Neural cell (in vitro differentiated cells): ENCODE measurements at regions not wholly inside any gene's neighbourhood (a gene's known extent, or its start where the extent isn't known, plus 50 kb on each side); places are given as distances from the start of the nearest gene placed in this dataset.

ENCODE experiments used
- H2AFZ ChIP-seq: fragments of 200-600, 300-800 bp; sonication (generic), shearing (Covaris generic); 2 replicates; pipeline ENCODE4 v1.6.0; 2014; ENCODE audit warnings: low read depth, mild to moderate bottlenecking, antibody characterized with exemption, low read length, moderate library complexity
- H3F3A ChIP-seq: fragments of 200-600 bp; shearing (Covaris generic); 2 replicates; pipeline ENCODE4 v1.6.1; 2016; ENCODE audit warnings: mild to moderate bottlenecking, moderate library complexity, mixed read lengths, antibody characterized with exemption, low read length; ENCODE audit not compliant: insufficient read depth, poor library complexity, severe bottlenecking
- H3K27ac ChIP-seq: fragments of 200-600, 300-800 bp; sonication (generic), shearing (Covaris generic); 2 replicates; pipeline ENCODE4 v1.5.1; 2014; ENCODE audit warnings: mild to moderate bottlenecking, low read length, moderate library complexity
- H3K27me3 ChIP-seq: fragments of 300-800, 200-600 bp; sonication (generic), shearing (Covaris generic); 2 replicates; pipeline ENCODE4 v1.6.0; 2014; ENCODE audit warnings: mild to moderate bottlenecking, low read depth, low read length, moderate library complexity; ENCODE audit not compliant: insufficient read depth
- H3K36me3 ChIP-seq: fragments of 300-800, 200-600 bp; sonication (generic), shearing (Covaris generic); 2 replicates; pipeline ENCODE4 v1.5.1; 2014; ENCODE audit warnings: mild to moderate bottlenecking, antibody characterized with exemption, low read length, moderate library complexity; ENCODE audit not compliant: insufficient read depth
- H3K4me2 ChIP-seq: fragments of 300-800, 200-600 bp; sonication (generic), shearing (Covaris generic); 2 replicates; pipeline ENCODE4 v1.6.0; 2014; ENCODE audit warnings: mild to moderate bottlenecking, low read length
- H3K4me3 ChIP-seq: fragments of 300-800, 200-600 bp; sonication (generic), shearing (Covaris generic); 2 replicates; pipeline ENCODE4 v1.5.1; 2014; ENCODE audit warnings: mild to moderate bottlenecking, low read length, moderate library complexity
- H3K79me2 ChIP-seq: fragments of 200-600 bp; shearing (Covaris generic); replicated peaks from 2 replicates; pipeline ENCODE4 v1.6.0; 2014; ENCODE audit warnings: mild to moderate bottlenecking, low read length, moderate library complexity; ENCODE audit not compliant: insufficient read depth
- H3K9ac ChIP-seq: fragments of 300-800, 200-600 bp; sonication (generic), shearing (Covaris generic); 2 replicates; pipeline ENCODE4 v1.6.1; 2016; ENCODE audit warnings: mild to moderate bottlenecking, low read length, mixed read lengths
- H3K9me2 ChIP-seq: fragments of 200-600 bp; shearing (Covaris generic); 2 replicates; pipeline ENCODE4 v1.6.1; 2016; ENCODE audit warnings: mild to moderate bottlenecking, low read length, mixed read lengths; ENCODE audit not compliant: insufficient read depth
- H3K9me3 ChIP-seq: fragments of 200-600, 300-800 bp; sonication (generic), shearing (Covaris generic); 2 replicates; pipeline ENCODE4 v1.6.1; 2016; ENCODE audit warnings: mild to moderate bottlenecking, mixed run types, low read length, moderate library complexity, mixed read lengths
- H4K20me1 ChIP-seq: fragments of 200-600 bp; shearing (Covaris generic); 2 replicates; pipeline ENCODE4 v1.6.1; 2016; ENCODE audit warnings: mild to moderate bottlenecking, mixed run types; ENCODE audit not compliant: insufficient read depth
- CTCF ChIP-seq: fragments of 450-650 bp; IDR thresholded peaks from 2 replicates; pipeline ENCODE4 v1.5.1; 2014; ENCODE audit warnings: antibody characterized with exemption, mild to moderate bottlenecking, moderate library complexity; ENCODE audit not compliant: poor library complexity, severe bottlenecking
- EP300 ChIP-seq: fragments of 450-650 bp; conservative IDR thresholded peaks from 2 replicates; pipeline ENCODE4 v1.6.1; 2014; ENCODE audit warnings: antibody characterized with exemption, mild to moderate bottlenecking, moderate library complexity; ENCODE audit not compliant: poor library complexity, severe bottlenecking
- EZH2 ChIP-seq: fragments of 200-600, 300-800 bp; shearing (Covaris generic), sonication (generic); IDR thresholded peaks from 2 replicates; pipeline ENCODE4 v1.6.1; 2014; ENCODE audit warnings: antibody characterized with exemption, low read length, borderline replicate concordance, mild to moderate bottlenecking; ENCODE audit not compliant: insufficient read depth, poor library complexity, severe bottlenecking
- MXI1 ChIP-seq: fragments of 450-650 bp; conservative IDR thresholded peaks from 2 replicates; pipeline ENCODE4 v1.6.1; 2014; ENCODE audit warnings: antibody characterized with exemption, mild to moderate bottlenecking; ENCODE audit not compliant: poor library complexity, severe bottlenecking
- POLR2AphosphoS5 ChIP-seq: IDR thresholded peaks from 2 replicates; pipeline ENCODE4 v1.6.1; 2012
- RAD21 ChIP-seq: fragments of 450-650 bp; conservative IDR thresholded peaks from 2 replicates; pipeline ENCODE4 v1.6.1; 2014; ENCODE audit warnings: antibody characterized with exemption, mild to moderate bottlenecking, moderate library complexity
- REST ChIP-seq: IDR thresholded peaks from 2 replicates; pipeline ENCODE4 v1.6.1; 2012; ENCODE audit warnings: borderline replicate concordance
- SMC3 ChIP-seq: fragments of 450-650 bp; conservative IDR thresholded peaks from 2 replicates; pipeline ENCODE4 v1.6.1; 2014; ENCODE audit warnings: antibody characterized with exemption, mild to moderate bottlenecking, moderate library complexity; ENCODE audit not compliant: poor library complexity
- TAF1 ChIP-seq: IDR thresholded peaks from 2 replicates; pipeline ENCODE4 v1.6.1; 2012; ENCODE audit warnings: low read depth

- H3K79me2 ChIP-seq = no peaks in the 10 kb centered on the region
- H3K9me3 ChIP-seq = no peaks in the 10 kb centered on the region
- H3K4me3 ChIP-seq = no peak overlapping the region
- H4K20me1 ChIP-seq = no peaks in the 10 kb centered on the region
- H3K27me3 ChIP-seq = no peaks in the 10 kb centered on the region
- H3K4me2 ChIP-seq = no peak overlapping the region
- no peaks in the 10 kb centered on the region for H3F3A ChIP-seq
- no peaks in the 10 kb centered on the region for H3K9me2 ChIP-seq
- no peak overlapping the region for H3K27ac ChIP-seq
- TF ChIP-seq POLR2AphosphoS5 (no peak), MXI1 (no peak), EP300 (no peak), SMC3 (no peak), EZH2 (no peak), RAD21 (no peak), CTCF (no peak), REST (no peak), TAF1 (no peak)
- no peak overlapping the region for H2AFZ ChIP-seq
- no peaks in the 10 kb centered on the region for H3K36me3 ChIP-seq
- H3K9ac ChIP-seq = no peak overlapping the region
Measured at GRCh38 chr2:18441583-18441982, 118.9 kb downstream of the RDH14 start.

- H3K4me2 ChIP-seq = no peak overlapping the region
- no peaks in the 10 kb centered on the region for H3K9me2 ChIP-seq
- H3K79me2 ChIP-seq = no peaks in the 10 kb centered on the region
- H3K9ac ChIP-seq = no peak overlapping the region
- H3K27ac ChIP-seq = no peak overlapping the region
- H4K20me1 ChIP-seq = no peaks in the 10 kb centered on the region
- no peak overlapping the region for H3K4me3 ChIP-seq
- no peak overlapping the region for H2AFZ ChIP-seq
- TF ChIP-seq EZH2 = no peak
- no peak for TF ChIP-seq CTCF
- no peak for TF ChIP-seq MXI1
- TF ChIP-seq SMC3 = no peak
- TF ChIP-seq RAD21 = no peak
- TF ChIP-seq REST = no peak
- TF ChIP-seq TAF1 = no peak
- TF ChIP-seq EP300 = no peak
- TF ChIP-seq POLR2AphosphoS5 = no peak
- no peaks in the 10 kb centered on the region for H3K36me3 ChIP-seq
- no peaks in the 10 kb centered on the region for H3F3A ChIP-seq
- H3K9me3 ChIP-seq = no peaks in the 10 kb centered on the region
- no peaks in the 10 kb centered on the region for H3K27me3 ChIP-seq
Measured at GRCh38 chr2:18440777-18441176, 119.7 kb downstream of the RDH14 start.
